Right hindlimb (tissue), 1 donor: ENCODE measurements at regions not wholly inside any gene's neighbourhood (a gene's known extent, or its start where the extent isn't known, plus 50 kb on each side); places are given as distances from the start of the nearest gene placed in this dataset.
A peak's percentile ranks its signal among the peaks of the same experiment; 100 is the strongest.
"Not testable (repeated sequence)": the region's sequence is repeated elsewhere in the genome, so short reads cannot be mapped to it uniquely, and the experiment has no call there.

ENCODE experiments used
- DNase-seq: peaks from one replicate; pipeline ENCODE4 v3.0.0-alpha.2; 2018

GRCh38 chr3:153269730-153270129, 107.7 kb downstream of the RAP2B start:
- no peak for DNase-seq

DNA sequence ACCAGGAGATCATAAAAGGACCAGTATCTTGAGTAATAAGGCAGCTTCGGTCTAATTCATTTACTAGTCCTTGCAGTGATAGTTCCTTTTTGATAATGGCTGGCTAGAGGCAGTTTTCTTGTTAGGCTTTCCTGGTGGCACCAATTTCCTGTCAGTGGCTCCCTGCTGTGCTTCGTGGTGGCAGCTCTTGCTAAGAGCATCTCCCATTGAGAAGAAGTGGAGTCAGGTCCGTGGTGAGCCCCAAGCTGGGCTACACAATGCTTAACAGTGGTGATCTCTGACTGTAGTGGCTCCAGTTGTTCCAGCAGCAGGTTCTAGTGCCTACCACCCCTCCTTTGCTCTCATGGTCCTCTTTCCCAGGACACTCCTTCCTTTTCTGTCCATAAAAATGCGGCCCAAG, 111.2 kb downstream of the RAP2B start:
- no peak for DNase-seq

- no peak for DNase-seq
These were observed 111.9 kb downstream of the RAP2B start for GRCh38 chr3:153273767-153274435.

- no peak for DNase-seq
These were observed 112.5 kb downstream of the RAP2B start for GRCh38 chr3:153274561-153274960.

- DNase-seq = no peak
These were observed 113.5 kb downstream of the RAP2B start for GRCh38 chr3:153275514-153275913.

GRCh38 chr3:153277029-153277428, 115.0 kb downstream of the RAP2B start:
- DNase-seq = no peak

DNA sequence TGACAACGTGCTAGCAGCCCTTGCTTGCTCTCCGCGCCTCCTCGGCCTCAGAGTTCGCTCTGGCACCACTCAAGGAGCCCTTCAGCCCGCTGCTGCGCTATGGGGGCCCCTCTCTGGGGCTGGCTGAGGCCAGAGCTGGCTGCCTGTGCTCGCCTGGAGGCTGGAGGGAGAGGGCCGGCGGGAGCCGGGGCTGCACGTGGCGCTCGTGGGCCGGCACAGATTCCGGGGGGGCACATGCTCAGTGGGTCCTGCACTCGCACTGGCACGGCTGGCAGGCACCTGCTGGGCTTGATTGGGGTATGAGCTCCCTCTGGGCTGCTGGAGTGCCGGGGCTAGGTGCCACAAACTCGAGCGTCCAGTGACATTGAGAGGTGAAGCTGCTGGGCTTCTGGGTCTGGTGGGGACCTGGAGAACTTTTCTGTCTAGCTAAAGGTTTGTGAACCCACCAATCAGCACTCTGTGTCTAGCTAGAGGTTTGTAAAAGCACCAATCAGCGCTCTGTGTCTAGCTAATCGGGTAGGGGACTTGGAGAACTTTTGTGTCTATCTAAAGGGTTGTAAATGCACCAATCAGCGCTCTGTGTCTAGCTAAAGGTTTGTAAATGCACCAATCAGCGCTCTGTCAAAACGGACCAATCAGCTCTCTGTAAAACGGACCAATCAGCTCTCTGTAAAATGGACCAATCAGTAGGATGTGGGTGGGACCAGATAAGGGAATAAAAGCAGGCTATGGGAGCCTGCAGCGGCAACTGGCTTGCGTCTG, 119.4 kb downstream of the RAP2B start:
- DNase-seq = not testable (repeated sequence)

DNA sequence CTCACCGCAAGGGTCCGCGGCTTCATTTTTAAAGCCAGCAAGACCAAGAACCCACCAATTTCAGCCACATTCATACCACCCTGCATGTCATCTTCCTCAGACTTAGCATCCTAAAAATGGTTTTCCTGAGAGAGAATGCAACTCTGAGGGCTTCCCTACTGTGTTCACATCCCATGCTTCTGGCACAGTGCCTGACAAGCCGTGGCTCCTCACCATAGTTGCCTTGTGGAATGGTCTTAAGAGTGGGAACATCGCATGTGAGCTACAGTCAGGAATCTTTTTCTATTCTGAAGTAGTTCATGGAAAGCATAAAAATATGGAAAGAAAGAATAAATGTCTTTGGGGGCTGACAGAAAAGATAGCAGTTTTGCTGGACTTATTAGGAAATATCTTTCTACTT, 120.3 kb downstream of the RAP2B start:
- no peak for DNase-seq

GRCh38 chr3:153284282-153284938, 122.4 kb downstream of the RAP2B start:
- peak; percentile 51 for DNase-seq

DNA sequence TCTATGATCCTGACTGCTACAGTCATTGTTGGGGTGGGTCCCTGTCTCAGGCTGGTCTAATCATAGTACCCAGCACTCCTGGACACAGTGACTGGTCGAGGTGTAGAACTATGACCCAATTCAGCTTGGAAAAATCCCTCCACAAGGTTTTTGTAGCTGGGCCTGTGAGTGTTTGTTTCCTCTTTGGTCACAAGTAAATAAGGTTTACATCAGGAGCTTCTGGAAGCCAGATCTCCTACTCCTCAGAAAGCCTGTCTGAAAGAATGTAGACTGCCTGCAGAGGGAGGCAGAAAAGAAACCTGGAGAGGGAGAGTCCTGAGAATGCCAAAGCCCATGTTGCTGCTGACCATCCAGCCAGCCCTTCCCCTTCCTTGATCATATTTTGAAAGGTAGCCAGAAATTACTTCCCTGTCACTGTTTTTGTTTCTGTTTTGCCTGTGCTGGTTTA, 123.2 kb downstream of the RAP2B start:
- DNase-seq = no peak

DNA sequence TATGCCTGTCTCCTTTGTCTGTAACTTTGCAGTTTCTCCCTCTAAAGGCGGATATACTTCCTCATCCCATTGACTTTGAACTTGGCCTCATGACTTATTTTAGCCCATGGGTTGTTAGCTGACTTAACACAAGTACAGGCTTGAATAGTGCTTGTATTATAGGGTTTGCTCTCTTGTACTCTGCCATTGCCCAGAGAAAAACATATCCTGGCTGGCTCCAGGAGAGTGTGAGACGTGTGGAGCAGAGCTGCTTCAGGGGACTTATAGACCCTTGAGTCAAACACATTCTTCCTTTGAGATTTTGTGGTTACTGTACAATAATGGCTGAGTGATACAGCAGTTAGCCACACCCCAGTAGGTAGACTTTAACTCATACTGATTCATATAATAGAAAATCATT, 124.0 kb downstream of the RAP2B start:
- DNase-seq = no peak

DNA sequence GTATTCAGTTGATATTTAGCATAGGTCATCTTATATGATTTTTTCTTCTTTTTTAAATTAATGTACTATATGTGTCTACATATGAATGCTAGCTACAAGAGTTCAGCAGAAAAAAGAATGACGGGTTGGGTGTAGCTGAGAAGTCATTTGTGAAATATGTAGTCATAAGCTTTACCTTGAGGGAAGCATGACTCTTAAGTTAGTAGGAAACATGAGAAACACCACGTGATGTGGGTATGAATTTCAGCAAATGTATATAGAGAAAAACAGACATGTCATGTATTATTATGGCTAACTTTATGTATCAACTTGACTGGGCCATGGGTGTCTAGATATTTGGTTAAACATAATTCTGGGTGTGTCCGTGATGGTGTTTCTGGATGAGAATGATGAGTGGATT, 125.0 kb downstream of the RAP2B start:
- no peak for DNase-seq

GRCh38 chr3:153289334-153289808, 127.3 kb downstream of the RAP2B start:
- DNase-seq = no peak

DNA sequence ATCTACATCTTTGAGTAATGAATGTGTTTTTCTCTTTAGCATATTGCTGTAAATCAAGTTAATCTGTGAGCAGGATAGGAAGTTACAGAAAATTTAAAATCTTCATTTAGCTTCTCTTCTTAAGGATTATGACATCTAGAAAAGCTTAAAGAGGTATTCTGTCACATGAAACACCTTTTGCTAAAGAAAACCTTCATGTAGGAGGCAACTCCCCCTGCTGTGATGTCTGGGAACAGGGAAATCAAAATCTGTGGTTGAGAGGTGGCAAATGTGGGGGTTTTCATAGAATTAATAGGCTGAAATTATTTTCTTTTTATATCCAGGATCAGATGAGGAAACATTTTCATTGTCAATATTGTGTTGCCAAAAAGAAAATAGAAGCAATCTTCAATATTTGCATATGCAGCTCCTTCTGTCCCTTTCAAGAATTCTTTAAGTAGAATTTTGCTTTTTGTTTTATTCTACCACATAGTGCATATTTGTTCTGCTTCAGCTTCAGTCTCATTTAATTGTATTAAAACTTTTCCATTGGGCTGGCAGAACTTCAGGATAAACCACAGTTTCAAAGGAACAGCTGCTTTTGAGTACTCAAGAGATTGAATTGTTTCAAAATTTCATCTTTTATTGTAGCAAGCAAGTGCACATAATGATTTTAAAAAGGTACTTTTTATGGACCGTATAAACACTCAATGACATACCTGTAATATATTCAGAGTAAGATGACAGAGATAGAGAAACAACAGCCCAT, 128.4 kb downstream of the RAP2B start:
- DNase-seq = no peak

DNA sequence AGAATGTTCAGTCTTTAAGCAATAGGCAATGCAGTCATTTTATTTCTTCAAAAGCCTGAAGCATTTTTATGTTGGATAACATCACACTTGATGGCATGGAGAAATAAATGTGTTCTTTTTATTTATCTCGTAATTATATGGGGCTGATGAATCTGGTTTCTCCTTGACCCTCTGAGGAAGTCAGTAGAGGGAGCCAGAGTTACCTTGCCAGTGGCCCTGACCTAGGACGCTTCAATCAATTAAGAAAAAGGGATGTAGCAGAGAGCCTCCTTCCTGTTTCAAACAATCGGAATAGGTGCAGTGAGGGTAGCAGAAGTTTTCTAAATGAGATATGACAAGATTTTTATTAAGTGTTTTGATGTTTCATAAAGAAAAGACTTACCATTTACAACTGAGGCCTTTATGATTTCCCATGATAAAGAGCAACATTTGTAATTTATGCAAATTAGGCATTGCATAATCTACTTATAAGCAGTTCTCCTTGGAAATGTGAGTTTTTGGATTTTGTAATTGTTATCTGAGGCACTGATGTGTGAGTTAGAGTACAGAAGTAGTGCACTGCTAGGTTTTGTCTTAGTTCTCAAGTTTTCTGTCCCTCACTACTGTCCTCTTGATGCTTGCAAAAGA, 129.1 kb downstream of the RAP2B start:
- no peak for DNase-seq

GRCh38 chr3:153293265-153293664, 131.2 kb downstream of the RAP2B start:
- no peak for DNase-seq

DNA sequence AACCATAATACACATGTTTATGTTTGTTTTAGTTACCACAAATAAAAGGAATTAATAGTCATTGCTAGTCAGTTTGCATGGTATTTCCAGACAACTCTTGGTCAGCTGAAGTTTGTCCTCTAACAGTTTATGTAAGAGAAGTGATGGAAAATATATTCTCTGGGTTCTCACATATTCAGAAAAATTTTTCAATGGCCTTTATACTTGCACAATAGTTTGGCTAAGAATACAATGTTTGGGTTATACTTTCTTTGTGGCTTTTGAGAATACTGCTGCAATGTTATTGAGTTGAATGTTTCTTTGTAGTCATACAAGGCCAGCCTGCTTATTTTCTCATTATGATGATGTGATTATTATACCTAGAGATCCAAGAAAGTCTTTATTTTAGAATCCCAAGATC, 133.9 kb downstream of the RAP2B start:
- no peak for DNase-seq

DNA sequence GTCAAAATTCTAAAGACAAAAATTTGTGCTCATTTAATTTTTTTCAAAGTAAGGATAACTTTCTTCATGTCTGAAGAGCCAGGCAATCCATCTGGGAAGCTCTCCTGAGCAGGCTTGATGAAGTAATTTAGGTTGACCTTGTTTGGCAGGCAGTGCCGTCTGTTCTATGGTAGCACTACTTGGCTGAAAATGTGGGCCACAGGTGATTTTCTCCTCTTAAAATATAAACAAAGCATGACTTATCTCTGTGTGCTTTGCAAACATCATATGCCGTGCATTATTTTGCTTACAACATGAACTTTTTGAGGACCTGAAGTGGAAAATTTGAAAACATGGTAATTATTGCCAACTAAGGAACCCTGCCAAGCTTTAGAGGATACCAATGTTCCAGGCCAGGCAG, 143.2 kb downstream of the RAP2B start:
- no peak for DNase-seq

- DNase-seq = no peak
These were observed 149.5 kb downstream of the RAP2B start for GRCh38 chr3:153311541-153311940.

DNA sequence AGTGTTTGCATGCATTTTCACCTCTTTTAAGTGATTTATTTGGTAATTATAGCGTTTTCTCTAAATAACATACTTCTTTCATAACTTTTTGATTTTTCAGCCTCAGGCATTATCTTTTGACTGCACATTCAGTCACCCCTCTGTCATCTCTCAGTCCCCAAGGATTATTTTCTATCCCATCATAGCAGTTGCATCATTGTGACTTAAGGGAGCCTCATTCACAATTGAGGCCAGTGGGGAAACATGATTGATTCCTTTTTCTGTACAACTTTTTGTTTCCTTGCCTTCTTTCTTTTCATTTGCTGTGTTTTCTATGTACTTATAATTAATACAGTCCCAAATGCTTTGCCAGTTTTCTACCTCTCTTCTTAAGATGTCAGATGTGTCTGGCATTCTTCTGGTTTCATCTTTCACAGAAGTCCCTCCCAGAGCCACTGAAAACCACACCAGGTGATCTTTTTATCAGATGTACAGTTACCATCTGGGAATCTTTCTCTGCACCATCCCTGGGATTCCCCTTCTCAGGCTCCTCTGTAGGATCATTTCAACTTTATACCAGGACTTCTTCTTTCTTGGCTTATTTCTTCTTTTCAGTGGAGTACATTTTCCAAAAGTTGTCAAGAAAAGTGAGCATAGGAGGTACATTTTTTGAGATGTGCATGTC, 151.4 kb downstream of the RAP2B start:
- DNase-seq = no peak

DNA sequence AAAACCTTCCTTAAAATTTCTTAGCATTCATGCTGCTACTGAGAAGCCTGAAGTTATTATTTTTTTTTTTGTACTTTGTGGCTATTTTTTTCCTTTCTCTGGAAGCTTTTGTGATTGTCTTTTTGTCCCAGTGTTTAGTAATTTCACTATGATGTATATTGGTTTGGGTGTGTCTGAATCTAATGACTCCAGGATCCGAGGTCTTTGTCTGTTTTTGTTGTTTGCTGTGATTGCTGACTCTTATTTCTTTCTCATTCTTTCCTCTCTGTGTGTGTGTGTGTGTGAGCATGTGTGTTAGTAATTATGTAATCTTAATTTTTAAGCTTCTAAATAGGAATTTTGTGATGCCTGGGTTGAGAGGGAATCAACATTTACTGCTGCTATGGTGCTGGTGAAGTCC, 152.0 kb downstream of the RAP2B start:
- DNase-seq = no peak

DNA sequence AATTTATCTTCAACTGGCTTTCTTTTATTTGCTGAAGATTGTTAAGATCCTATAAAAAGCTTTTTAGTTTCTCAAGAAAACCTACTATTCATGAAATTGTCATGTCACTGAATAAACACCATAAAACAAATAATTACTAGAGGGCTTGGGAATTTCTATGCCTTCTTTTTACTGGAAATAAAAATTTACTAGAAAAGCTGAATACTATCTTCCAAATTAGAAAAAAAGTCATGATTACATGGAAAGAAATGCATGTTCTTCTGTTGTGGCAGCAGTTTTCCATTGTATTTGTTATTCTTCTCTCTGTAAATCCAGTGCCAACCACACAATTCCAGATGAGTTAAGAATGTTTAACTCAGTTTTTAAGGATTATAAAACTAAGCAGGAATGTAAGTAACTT, 153.8 kb downstream of the RAP2B start:
- DNase-seq = no peak
